A673 (cell line): ENCODE measurements at regions not wholly inside any gene's neighbourhood (a gene's known extent, or its start where the extent isn't known, plus 50 kb on each side); places are given as distances from the start of the nearest gene placed in this dataset.

ENCODE experiments used
- BruUV-seq: library from RNA; stranded (reverse); fragments of 400-500 nt; replicated peaks from 2 replicates; lab custom pipeline; 2021; lab: Mats Ljungman, UMichigan
- CTCF ChIA-PET: fragments of 300-600 bp; sonication (Branson Sonifier 250); formaldehyde crosslinking; loops from one replicate; lab custom pipeline; 2022; ENCODE audit warnings: antibody characterized with exemption; lab: Charles Lee
- POLR2A ChIA-PET: fragments of 300-600 bp; sonication (Branson Sonifier 250); formaldehyde crosslinking; loops from one replicate; lab custom pipeline; 2022; ENCODE audit warnings: antibody characterized with exemption; ENCODE audit not compliant: low non-redundant PET; lab: Charles Lee
- DNase-seq: peaks from one replicate; pipeline ENCODE4 v3.0.0-alpha.2; 2015; ENCODE audit warnings: low spot score
- H3K27ac ChIP-seq: fragments of 200-600 bp; sonication (generic); 2 replicates; pipeline ENCODE4 v1.5.1; 2016; ENCODE audit warnings: mixed run types, low read depth, mild to moderate bottlenecking, mixed read lengths, antibody characterized with exemption, low read length; ENCODE audit not compliant: poor library complexity, severe bottlenecking
- H3K27me3 ChIP-seq: fragments of 200-600 bp; sonication (generic); replicated peaks from 2 replicates; pipeline ENCODE4 v1.6.1; 2017; ENCODE audit warnings: mixed run types, low read depth, mild to moderate bottlenecking, mixed read lengths, antibody characterized with exemption, low read length; ENCODE audit not compliant: insufficient read depth, poor library complexity
- H3K36me3 ChIP-seq: fragments of 200-600 bp; sonication (generic); 2 replicates; pipeline ENCODE4 v1.6.1; 2016; ENCODE audit warnings: mixed run types, mild to moderate bottlenecking, mixed read lengths, antibody characterized with exemption, low read length; ENCODE audit not compliant: insufficient read depth, poor library complexity, severe bottlenecking
- H3K4me1 ChIP-seq: fragments of 200-600 bp; sonication (generic); 2 replicates; pipeline ENCODE4 v1.6.1; 2017; ENCODE audit warnings: mixed run types, mild to moderate bottlenecking, mixed read lengths, antibody characterized with exemption, low read length; ENCODE audit not compliant: insufficient read depth, poor library complexity, severe bottlenecking
- H3K4me3 ChIP-seq: fragments of 200-600 bp; sonication (generic); 2 replicates; pipeline ENCODE4 v1.5.1; 2016; ENCODE audit warnings: low read depth, mixed run types, mild to moderate bottlenecking, mixed read lengths, low read length; ENCODE audit not compliant: poor library complexity, severe bottlenecking
- H3K9me3 ChIP-seq: fragments of 200-600 bp; sonication (generic); 2 replicates; pipeline ENCODE4 v1.6.1; 2016; ENCODE audit warnings: mixed run types, low read depth, mild to moderate bottlenecking, mixed read lengths, antibody characterized with exemption, low read length; ENCODE audit not compliant: poor library complexity, severe bottlenecking
- EZH2 ChIP-seq: fragments of 200-600 bp; sonication (generic); IDR thresholded peaks from 2 replicates; pipeline ENCODE4 v1.6.1; 2017; ENCODE audit warnings: borderline replicate concordance, low read depth, mild to moderate bottlenecking, mixed read lengths, antibody characterized with exemption, low read length; ENCODE audit not compliant: poor library complexity, severe bottlenecking
- intact Hi-C: fragments of 100-400 bp; cut with micrococcal nuclease; formaldehyde crosslinking; loops from one replicate; pipeline ENCODE4 v1.10.0; 2022; ENCODE audit not compliant: unreplicated experiment
- TF ChIP-seq, protein P1 (sequence below): fragments of 300-800, 200-600 bp; sonication (generic); conservative IDR thresholded peaks from 2 replicates; pipeline ENCODE4 v1.5.1; 2017; ENCODE audit warnings: low read depth, mild to moderate bottlenecking, antibody characterized with exemption, low read length, moderate library complexity, mixed read lengths

GRCh38 chr18:6607343-6607742 is 122.2 kb upstream of the ARHGAP28 start:
- no peaks in the 10 kb centered on the region for H3K4me1 ChIP-seq
- peaks cover 28% of the 10 kb centered on the region for H3K9me3 ChIP-seq
- POLR2A ChIA-PET: no interaction called here
- CTCF ChIA-PET: no interaction called here
- no peaks in the 10 kb centered on the region for H3K27me3 ChIP-seq
- TF ChIP-seq, protein P1, sequence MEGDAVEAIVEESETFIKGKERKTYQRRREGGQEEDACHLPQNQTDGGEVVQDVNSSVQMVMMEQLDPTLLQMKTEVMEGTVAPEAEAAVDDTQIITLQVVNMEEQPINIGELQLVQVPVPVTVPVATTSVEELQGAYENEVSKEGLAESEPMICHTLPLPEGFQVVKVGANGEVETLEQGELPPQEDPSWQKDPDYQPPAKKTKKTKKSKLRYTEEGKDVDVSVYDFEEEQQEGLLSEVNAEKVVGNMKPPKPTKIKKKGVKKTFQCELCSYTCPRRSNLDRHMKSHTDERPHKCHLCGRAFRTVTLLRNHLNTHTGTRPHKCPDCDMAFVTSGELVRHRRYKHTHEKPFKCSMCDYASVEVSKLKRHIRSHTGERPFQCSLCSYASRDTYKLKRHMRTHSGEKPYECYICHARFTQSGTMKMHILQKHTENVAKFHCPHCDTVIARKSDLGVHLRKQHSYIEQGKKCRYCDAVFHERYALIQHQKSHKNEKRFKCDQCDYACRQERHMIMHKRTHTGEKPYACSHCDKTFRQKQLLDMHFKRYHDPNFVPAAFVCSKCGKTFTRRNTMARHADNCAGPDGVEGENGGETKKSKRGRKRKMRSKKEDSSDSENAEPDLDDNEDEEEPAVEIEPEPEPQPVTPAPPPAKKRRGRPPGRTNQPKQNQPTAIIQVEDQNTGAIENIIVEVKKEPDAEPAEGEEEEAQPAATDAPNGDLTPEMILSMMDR: no peak
- TF ChIP-seq EZH2: no peak
- no peak overlapping the region for H3K27ac ChIP-seq
- H3K4me3 ChIP-seq: no peak overlapping the region
- no peak for DNase-seq
- no TSS peak for BruUV-seq
- intact Hi-C loops: no loop called here
- no peaks in the 10 kb centered on the region for H3K36me3 ChIP-seq

- TF ChIP-seq, protein P1: no peak
- no peak for TF ChIP-seq EZH2
- ChIA-PET POLR2A (no interaction called here), CTCF (no interaction called here)
- H3K4me3 ChIP-seq: no peak overlapping the region
- no peak for DNase-seq
- no peaks in the 10 kb centered on the region for H3K4me1 ChIP-seq
- no peaks in the 10 kb centered on the region for H3K27me3 ChIP-seq
- H3K36me3 ChIP-seq: no peaks in the 10 kb centered on the region
- peaks cover 32% of the 10 kb centered on the region for H3K9me3 ChIP-seq
- H3K27ac ChIP-seq: no peak overlapping the region
- intact Hi-C loops: no loop called here
- BruUV-seq: no TSS peak
Measured at GRCh38 chr18:6609666-6610264, 119.8 kb upstream of the ARHGAP28 start.

- BruUV-seq: no TSS peak
Measured at GRCh38 chr18:6610466-6610865, 119.0 kb upstream of the ARHGAP28 start.

More at GRCh38 chr18:6610466-6610865, 119.0 kb upstream of the ARHGAP28 start:
- POLR2A ChIA-PET: no interaction called here
- no peaks in the 10 kb centered on the region for H3K4me1 ChIP-seq
- no peak overlapping the region for H3K4me3 ChIP-seq
- no peaks in the 10 kb centered on the region for H3K36me3 ChIP-seq
- TF ChIP-seq, protein P1: no peak
- no peak for TF ChIP-seq EZH2
- H3K27me3 ChIP-seq: no peaks in the 10 kb centered on the region
- no peak overlapping the region for H3K27ac ChIP-seq
- CTCF ChIA-PET: no interaction called here
- peaks cover 32% of the 10 kb centered on the region for H3K9me3 ChIP-seq
- intact Hi-C loops: no loop called here
- DNase-seq: no peak
